H1 (cell line): ENCODE measurements at regions not wholly inside any gene's neighbourhood (a gene's known extent, or its start where the extent isn't known, plus 50 kb on each side); places are given as distances from the start of the nearest gene placed in this dataset.

Experiments
- CTCF ChIA-PET: fragments of 300-600 bp; sonication (Branson Sonifier 250); formaldehyde crosslinking; loops from one replicate; lab custom pipeline; 2021; ENCODE audit not compliant: partially characterized antibody; lab: Charles Lee
- POLR2A ChIA-PET: fragments of 300-600 bp; sonication (Branson Sonifier 250); formaldehyde crosslinking; loops from one replicate; lab custom pipeline; 2021; ENCODE audit warnings: inconsistent platforms; ENCODE audit not compliant: partially characterized antibody; lab: Charles Lee
- DNase-seq, 2 experiments: peaks; one replicate each; pipeline versions ENCODE4 v3.0.0 to v3.0.0-alpha.2; 2010 to 2022; ENCODE audit warnings: low spot score in 2 of 2, low read depth in 1 of 2, mixed read lengths in 1 of 2
- FAIRE-seq: peaks from 2 replicates; lab custom pipeline; 2011; peaks lifted over from hg19 to GRCh38; lab: Jason Lieb, UNC
- H2AFZ ChIP-seq: 2 replicates; pipeline ENCODE4 v1.8.1; 2012; ENCODE audit warnings: low read length, inconsistent platforms
- H2AK5ac ChIP-seq: 2 replicates; pipeline ENCODE4 v1.6.1; 2013; ENCODE audit warnings: low read depth, low read length
- H2BK120ac ChIP-seq: replicated peaks from 2 replicates; pipeline ENCODE3; 2013; ENCODE audit warnings: low read depth, low read length, inconsistent platforms
- H2BK12ac ChIP-seq: 2 replicates; pipeline ENCODE4 v1.6.1; 2013; ENCODE audit warnings: low read depth, low read length
- H2BK15ac ChIP-seq: 2 replicates; pipeline ENCODE4 v1.6.1; 2013; ENCODE audit warnings: low read length
- H2BK20ac ChIP-seq: 2 replicates; pipeline ENCODE4 v1.6.1; 2013; ENCODE audit warnings: low read length
- H2BK5ac ChIP-seq: 2 replicates; pipeline ENCODE4 v1.6.1; 2013; ENCODE audit warnings: low read depth, low read length
- H3K14ac ChIP-seq: 2 replicates; pipeline ENCODE4 v1.6.1; 2013; ENCODE audit warnings: inconsistent platforms; ENCODE audit not compliant: insufficient read length
- H3K18ac ChIP-seq: 2 replicates; pipeline ENCODE4 v1.6.1; 2013; ENCODE audit warnings: low read length; ENCODE audit errors: extremely low read depth
- H3K23ac ChIP-seq: 2 replicates; pipeline ENCODE4 v1.6.1; 2013; ENCODE audit warnings: inconsistent platforms; ENCODE audit not compliant: insufficient read length
- H3K23me2 ChIP-seq: 2 replicates; pipeline ENCODE4 v1.6.1; 2013; ENCODE audit warnings: low read depth, low read length
- H3K27ac ChIP-seq: 2 replicates; pipeline ENCODE4 v1.6.1; 2011; ENCODE audit warnings: low read depth, low read length, inconsistent platforms
- H3K27me3 ChIP-seq, 4 experiments: replicated peaks in 1 of 4; 1 replicate in 1 of 4; 2 replicates in 3 of 4; pipeline versions ENCODE4 v1.6.1 to v1.8.1; 2011 to 2013; ENCODE audit warnings: low read length in 3 of 4, mild to moderate bottlenecking in 3 of 4, inconsistent platforms in 2 of 4, mixed read lengths in 2 of 4, moderate library complexity in 1 of 4; ENCODE audit not compliant: control insufficient read depth in 3 of 4, insufficient read depth in 3 of 4; ENCODE audit errors: extremely low read depth in 1 of 4
- H3K36me3 ChIP-seq, 4 experiments: 2 replicates each; pipeline versions ENCODE4 v1.6.1 to v1.8.1; 2011 to 2013; ENCODE audit warnings: mild to moderate bottlenecking in 4 of 4, low read length in 3 of 4, moderate library complexity in 2 of 4, control low read depth in 1 of 4, inconsistent platforms in 1 of 4; ENCODE audit not compliant: insufficient read depth in 4 of 4, control insufficient read depth in 2 of 4
- H3K4ac ChIP-seq: replicated peaks from 2 replicates; pipeline ENCODE3; 2013; ENCODE audit warnings: low read length, low read depth, mixed read lengths, inconsistent platforms; ENCODE audit not compliant: insufficient read length
- H3K4me1 ChIP-seq, 4 experiments: replicated peaks in 1 of 4; 1 replicate in 1 of 4; 2 replicates in 3 of 4; pipeline versions ENCODE4 v1.6.1 to v1.8.1; 2011 to 2013; ENCODE audit warnings: low read length in 3 of 4, inconsistent platforms in 2 of 4, mixed read lengths in 1 of 4; ENCODE audit not compliant: insufficient read depth in 4 of 4, control insufficient read depth in 3 of 4
- H3K4me2 ChIP-seq, 2 experiments: 2 replicates each; pipeline versions ENCODE4 v1.6.1 to v1.8.1; 2011 to 2013; ENCODE audit warnings: low read depth in 2 of 2, low read length in 2 of 2, control low read depth in 1 of 2, inconsistent platforms in 1 of 2, mild to moderate bottlenecking in 1 of 2; ENCODE audit not compliant: insufficient read depth in 1 of 2
- H3K4me3 ChIP-seq, 4 experiments: fragments of 200-600, 300-600 bp in 1 of 4; sonication (generic), shearing (Covaris generic), sonication (Bioruptor Twin) in 1 of 4; 2 replicates each; pipeline versions ENCODE4 v1.5.1 to v1.8.1; 2011 to 2016; ENCODE audit warnings: low read length in 4 of 4, low read depth in 3 of 4, control low read depth in 2 of 4, inconsistent platforms in 2 of 4, mild to moderate bottlenecking in 2 of 4, mixed read lengths in 1 of 4, moderate library complexity in 1 of 4; ENCODE audit not compliant: insufficient read depth in 2 of 4; ENCODE audit errors: extremely low read depth in 1 of 4
- H3K56ac ChIP-seq: replicated peaks from 2 replicates; pipeline ENCODE3; 2013; ENCODE audit warnings: low read depth, mild to moderate bottlenecking, mixed read lengths, low read length, inconsistent platforms; ENCODE audit not compliant: insufficient read length
- H3K79me1 ChIP-seq: 2 replicates; pipeline ENCODE4 v1.6.1; 2013; ENCODE audit warnings: low read depth, low read length, control low read depth
- H3K79me2 ChIP-seq, 2 experiments: 2 replicates each; pipeline versions ENCODE4 v1.6.1 to v1.8.1; 2012 to 2013; ENCODE audit warnings: low read length in 2 of 2, mild to moderate bottlenecking in 2 of 2, inconsistent platforms in 1 of 2; ENCODE audit not compliant: insufficient read depth in 2 of 2, control insufficient read depth in 1 of 2
- H3K9ac ChIP-seq, 4 experiments: replicated peaks in 1 of 4; 1 replicate in 1 of 4; 2 replicates in 3 of 4; pipeline versions ENCODE4 v1.6.1 to v1.8.1; 2011 to 2013; ENCODE audit warnings: low read depth in 3 of 4, low read length in 3 of 4, control low read depth in 2 of 4, mild to moderate bottlenecking in 2 of 4, moderate library complexity in 2 of 4, inconsistent platforms in 1 of 4; ENCODE audit errors: extremely low read depth in 1 of 4
- H3K9me3 ChIP-seq, 2 experiments: 2 replicates each; pipeline versions ENCODE4 v1.6.1 to v1.8.1; 2012 to 2013; ENCODE audit warnings: mild to moderate bottlenecking in 2 of 2, moderate library complexity in 2 of 2, control low read depth in 1 of 2, inconsistent platforms in 1 of 2, low read depth in 1 of 2, low read length in 1 of 2, mixed read lengths in 1 of 2; ENCODE audit not compliant: insufficient read depth in 2 of 2
- H4K20me1 ChIP-seq, 2 experiments: replicated peaks in 1 of 2; 2 replicates each; pipeline versions ENCODE3 to v1.8.1; 2011 to 2013; ENCODE audit warnings: inconsistent platforms in 2 of 2, low read length in 2 of 2, mild to moderate bottlenecking in 1 of 2; ENCODE audit not compliant: insufficient read depth in 2 of 2, control insufficient read depth in 1 of 2
- H4K5ac ChIP-seq: 2 replicates; pipeline ENCODE4 v1.6.1; 2013; ENCODE audit warnings: low read length, low read depth, mixed read lengths, inconsistent platforms; ENCODE audit not compliant: insufficient read length
- H4K8ac ChIP-seq: 2 replicates; pipeline ENCODE4 v1.8.0; 2013; ENCODE audit warnings: mild to moderate bottlenecking, moderate library complexity, low read length, inconsistent platforms; ENCODE audit not compliant: insufficient read depth; ENCODE audit errors: extremely low read depth
- H4K91ac ChIP-seq: replicated peaks from 2 replicates; pipeline ENCODE3; 2013; ENCODE audit warnings: low read length, mixed read lengths, inconsistent platforms; ENCODE audit not compliant: insufficient read length
- ASH2L ChIP-seq: fragments of 200-600, 300-600 bp; sonication (generic); IDR thresholded peaks from one replicate; pipeline ENCODE4 v1.7.1; 2017; ENCODE audit warnings: low read length
- TBP ChIP-seq: IDR thresholded peaks from 2 replicates; pipeline ENCODE4 v1.6.1; 2011; ENCODE audit warnings: low read depth, low read length, improper control_type of control experiment
- WGBS, 2 experiments: shearing (Covaris generic) in 1 of 2; methylation state at CpG; one replicate each; pipeline versions ENCODE4 v1.1.6 to v1.1.7; 2013 to 2015; ENCODE audit warnings: low lambda C conversion rate in 2 of 2, mixed read lengths in 2 of 2, inconsistent platforms in 1 of 2, low coverage in 1 of 2, missing lambda C conversion rate in 1 of 2; ENCODE audit not compliant: insufficient replicate concordance in 2 of 2, insufficient coverage in 1 of 2, insufficient read length in 1 of 2; ENCODE audit errors: extremely low coverage in 1 of 2, missing lambda C conversion rate in 1 of 2; 5-methylcytosine and 5-hydroxymethylcytosine counted together

DNA sequence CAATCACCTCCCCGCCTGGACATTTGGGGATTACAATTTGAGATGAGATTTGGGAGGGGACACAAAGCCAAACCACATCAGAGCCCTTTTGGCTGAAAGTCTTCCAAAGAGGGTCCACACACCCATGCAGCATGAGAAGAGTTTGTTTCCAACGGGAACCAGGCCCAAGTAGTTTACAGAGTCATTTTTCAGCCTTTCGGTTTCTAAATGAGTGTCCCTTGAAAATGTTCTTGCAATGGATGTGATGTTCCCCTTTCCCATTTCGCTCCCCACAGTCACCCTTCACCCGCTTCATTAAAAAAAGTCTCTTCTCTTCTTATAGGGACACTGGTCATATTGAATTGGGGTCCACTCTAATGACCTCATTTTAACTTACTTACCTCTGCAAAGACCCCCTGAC is 157.4 kb downstream of the ARL4C start:
- Histone ChIP-seq H2BK15ac (no peak overlapping the region), H3K4me3 (no peak overlapping the region), H3K9me3 (no peaks in the 10 kb centered on the region)

More for the DNA sequence above, 157.4 kb downstream of the ARL4C start:
- Histone ChIP-seq H4K91ac (no peak overlapping the region), H4K20me1 (no peaks in the 10 kb centered on the region), H4K8ac (no peak overlapping the region), H2BK120ac (no peak overlapping the region), H3K56ac (no peak overlapping the region), H3K4me2 (no peak overlapping the region), H3K79me1 (no peaks in the 10 kb centered on the region), H3K14ac (no peak overlapping the region), H3K18ac (no peak overlapping the region), H3K27me3 (no peaks in the 10 kb centered on the region), H3K36me3 (no peaks in the 10 kb centered on the region), H3K4ac (no peak overlapping the region), H4K5ac (no peak overlapping the region), H2BK12ac (no peak overlapping the region), H3K79me2 (no peaks in the 10 kb centered on the region), H2AFZ (no peak overlapping the region), H3K4me1 (peaks cover 0 to under 1% (median 0%) of the 10 kb centered on the region in 4 experiments; a peak in 1 of 7 replicates)
- no peak for FAIRE-seq
- ChIA-PET POLR2A (no interaction called here), CTCF (no interaction called here)
- no peak for TF ChIP-seq ASH2L
- TF ChIP-seq TBP: no peak
- TF ChIP-seq, all 59 proteins: peak for 0
- no peak overlapping the region for H3K23ac ChIP-seq
- H2BK20ac ChIP-seq: no peak overlapping the region
- H3K9ac ChIP-seq: no peak overlapping the region
- WGBS, 2 experiments: 88% methylated on average over 5 of the region's 5 CpGs; no CpG with 5 or more reads in 1 of the 2 experiments
- H2BK5ac ChIP-seq: no peak overlapping the region
- DNase-seq: no peak
- no peak overlapping the region for H2AK5ac ChIP-seq
- H3K27ac ChIP-seq: no peak overlapping the region
- H3K23me2 ChIP-seq: no peaks in the 10 kb centered on the region
